Esophagus (tissue), 2 donors: ENCODE measurements at regions not wholly inside any gene's neighbourhood (a gene's known extent, or its start where the extent isn't known, plus 50 kb on each side); places are given as distances from the start of the nearest gene placed in this dataset.
"Not testable (repeated sequence)": the region's sequence is repeated elsewhere in the genome, so short reads cannot be mapped to it uniquely, and the experiment has no call there.

ENCODE experiments used
- H3K27ac ChIP-seq, 2 donors: one replicate each; pipeline ENCODE4 v1.5.1; 2013; ENCODE audit warnings: low read depth in 2 of 2, mild to moderate bottlenecking in 2 of 2, inconsistent platforms in 1 of 2, low read length in 1 of 2, moderate library complexity in 1 of 2
- H3K27me3 ChIP-seq, 2 donors: one replicate each; pipeline ENCODE4 v1.6.1; 2013; ENCODE audit warnings: low read length in 2 of 2, control low read depth in 1 of 2, mild to moderate bottlenecking in 1 of 2; ENCODE audit not compliant: insufficient read depth in 2 of 2, control insufficient read depth in 1 of 2
- H3K36me3 ChIP-seq, 2 donors: one replicate each; pipeline ENCODE4 v1.6.1; 2013; ENCODE audit warnings: low read length in 1 of 2; ENCODE audit not compliant: control insufficient read depth in 2 of 2, insufficient read depth in 2 of 2
- H3K4me1 ChIP-seq, 2 donors: one replicate each; pipeline ENCODE4 v1.6.1; 2013; ENCODE audit warnings: low read length in 1 of 2; ENCODE audit not compliant: control insufficient read depth in 2 of 2, insufficient read depth in 2 of 2
- H3K4me3 ChIP-seq, 2 donors: one replicate each; pipeline ENCODE4 v1.5.1; 2013; ENCODE audit warnings: low read length in 2 of 2, mild to moderate bottlenecking in 2 of 2, low read depth in 1 of 2, moderate library complexity in 1 of 2
- H3K9me3 ChIP-seq, 2 donors: one replicate each; pipeline ENCODE4 v1.6.1; 2013; ENCODE audit warnings: mild to moderate bottlenecking in 2 of 2, low read depth in 1 of 2, low read length in 1 of 2, moderate library complexity in 1 of 2; ENCODE audit not compliant: control insufficient read depth in 2 of 2, insufficient read depth in 1 of 2
- WGBS, 2 donors: extraction: QIAGEN DNeasy Blood & Tissue Kit; methylation state at CpG; one replicate each; pipeline ENCODE4 v1.1.7; 2013; 5-methylcytosine and 5-hydroxymethylcytosine counted together
- donor health status: healthy with polysubstance abuse.
- donor health status: Bipolar disorder and iron deficiency.

DNA sequence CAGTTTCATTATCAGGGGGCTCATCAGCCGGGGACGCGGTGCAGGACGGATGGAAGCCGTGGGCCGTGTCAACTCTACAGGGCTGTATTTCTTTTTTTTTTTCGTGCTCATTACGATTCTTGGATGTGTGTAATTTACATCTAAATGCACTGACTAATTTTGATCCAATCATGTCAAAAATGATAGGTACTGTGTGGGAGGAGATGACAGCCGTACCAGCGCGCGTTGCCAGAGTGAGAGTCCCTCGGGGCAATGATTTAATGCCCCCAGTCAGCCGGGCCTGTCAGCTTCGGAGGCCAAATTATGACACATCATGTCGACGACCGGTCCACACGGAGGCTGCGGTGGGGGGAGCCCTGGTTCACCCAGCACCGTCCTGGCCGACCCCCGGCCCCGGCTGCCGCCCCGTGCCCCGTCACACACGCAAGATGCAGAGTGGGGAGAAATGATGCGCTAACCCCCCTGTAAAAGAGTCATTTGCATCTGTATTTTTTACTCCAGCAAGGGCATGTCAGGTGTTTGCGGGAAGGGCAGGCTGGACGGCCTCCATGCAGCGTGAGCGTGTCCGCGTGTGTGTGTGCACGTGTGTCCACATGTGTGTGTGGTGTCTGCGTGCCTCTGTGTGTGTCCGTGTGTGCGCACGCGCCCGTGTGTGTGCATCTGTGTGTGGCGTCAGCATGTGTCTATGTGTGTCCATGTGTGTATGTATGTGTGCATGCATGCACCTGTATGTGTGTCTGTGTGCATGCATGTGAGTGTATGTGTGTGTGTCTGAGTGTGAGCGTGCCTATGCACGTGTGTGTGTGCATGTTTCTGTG is 74.3 kb upstream of the PPP2R3B start:
- H3K4me1 ChIP-seq = no peaks in the 10 kb centered on the region
- H3K36me3 ChIP-seq = no peaks in the 10 kb centered on the region
- no peak overlapping the region for H3K4me3 ChIP-seq
- peaks cover 16 to 19% of the 10 kb centered on the region in 2 donors for H3K9me3 ChIP-seq
- H3K27me3 ChIP-seq = no peaks in the 10 kb centered on the region
- 90% methylated on average over 45 of the region's 45 CpGs for WGBS, 2 donors
- H3K27ac ChIP-seq = no peak overlapping the region

DNA sequence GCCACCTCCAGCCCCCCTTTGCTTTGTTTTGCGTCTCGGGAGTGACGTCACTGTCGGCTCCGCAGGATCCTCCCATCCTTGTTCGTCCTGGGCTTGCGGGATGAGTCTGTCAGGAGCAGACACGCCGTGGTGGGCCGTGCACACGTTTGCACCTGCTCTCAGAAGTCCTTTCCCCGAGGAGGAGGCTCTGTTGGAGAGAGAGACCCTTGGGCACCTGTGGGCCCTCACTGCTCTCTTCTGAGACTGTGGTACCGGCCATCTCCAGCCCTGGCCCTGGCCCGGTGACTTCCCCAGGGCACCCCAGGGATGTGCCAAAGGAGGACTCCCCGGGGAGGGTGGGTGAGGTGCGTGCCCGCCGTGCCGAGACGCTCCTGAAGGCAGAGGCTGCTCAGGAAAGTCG is 76.1 kb upstream of the PPP2R3B start:
- Histone ChIP-seq H3K27me3 (no peaks in the 10 kb centered on the region), H3K36me3 (no peaks in the 10 kb centered on the region), H3K4me3 (no peak overlapping the region), H3K27ac (no peak overlapping the region), H3K4me1 (no peaks in the 10 kb centered on the region), H3K9me3 (peaks cover 16 to 19% of the 10 kb centered on the region in 2 donors)
- 90% methylated on average over 21 of the region's 21 CpGs for WGBS, 2 donors

DNA sequence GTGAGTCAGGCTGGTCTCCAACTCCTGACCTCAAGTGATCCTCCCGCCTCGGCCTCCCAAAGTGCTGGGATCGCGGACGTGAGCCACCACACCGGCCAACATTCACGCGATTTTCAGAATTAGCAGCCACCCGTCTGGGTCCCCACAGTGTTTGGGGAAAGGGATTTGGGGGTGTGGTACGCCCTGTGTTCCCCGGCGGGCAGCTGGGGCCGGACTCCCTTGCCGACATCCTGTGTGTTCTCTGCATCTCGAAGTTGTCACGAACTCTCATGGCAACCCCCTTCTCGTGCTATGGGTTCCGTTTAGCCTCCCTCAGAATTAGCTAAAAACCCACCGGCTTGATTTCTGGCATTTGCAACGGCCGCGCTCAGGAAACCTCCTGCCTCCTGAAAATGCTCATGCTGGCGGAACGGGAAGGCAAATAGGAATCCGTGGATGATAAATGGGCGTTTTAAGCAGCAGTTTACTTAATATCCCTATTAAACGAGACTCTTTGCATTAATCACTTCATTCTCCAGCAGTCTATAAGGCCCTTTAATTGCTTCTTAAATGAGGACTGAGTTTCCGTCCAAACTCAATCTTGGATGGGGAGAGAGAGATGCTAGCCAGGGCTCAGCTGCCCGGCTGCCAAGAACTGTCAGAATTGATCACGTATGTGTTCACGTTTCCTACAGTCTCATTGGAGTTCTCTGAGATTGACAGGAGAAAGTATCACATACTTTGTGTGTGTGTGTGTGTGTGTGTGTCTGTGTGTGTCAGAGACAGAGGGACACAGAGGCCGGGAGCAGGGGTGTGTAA is 78.9 kb upstream of the PPP2R3B start:
- no peaks in the 10 kb centered on the region for H3K4me1 ChIP-seq
- no peaks in the 10 kb centered on the region for H3K27me3 ChIP-seq
- H3K27ac ChIP-seq = no peak overlapping the region
- no peak overlapping the region for H3K4me3 ChIP-seq
- 78 to 80% methylated on average over 32 of the region's 32 CpGs for WGBS, 2 donors
- no peaks in the 10 kb centered on the region for H3K36me3 ChIP-seq
- peaks cover 10 to 22% of the 10 kb centered on the region in 2 donors for H3K9me3 ChIP-seq

DNA sequence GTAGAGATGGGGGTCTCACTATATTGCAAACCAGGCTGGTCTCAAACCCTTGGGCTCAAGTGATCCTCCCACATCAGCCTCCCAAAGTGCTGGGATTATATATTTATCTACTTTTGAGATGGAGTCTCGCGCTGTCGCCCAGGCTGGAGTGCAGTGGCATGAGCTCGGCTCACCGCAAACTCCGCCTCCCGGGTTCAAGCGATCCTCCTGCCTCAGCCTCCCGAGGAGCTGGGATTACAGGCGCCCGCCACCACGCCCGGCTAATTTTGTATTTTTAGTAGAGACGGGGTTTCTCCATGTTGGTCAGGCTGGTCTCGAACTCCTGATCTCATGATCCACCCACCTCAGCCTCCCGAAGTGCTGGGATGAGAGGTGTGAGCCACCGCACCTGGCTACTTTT is 80.1 kb upstream of the PPP2R3B start:
- not testable (repeated sequence) for H3K4me3 ChIP-seq, H3K36me3 ChIP-seq, H3K4me1 ChIP-seq, H3K27ac ChIP-seq, H3K27me3 ChIP-seq
- WGBS, 2 donors = 89 to 93% methylated on average over 17 of the region's 17 CpGs
- peaks cover 3 to 16% of the 10 kb centered on the region in 2 donors for H3K9me3 ChIP-seq

GRCh38 chrX:467686-468085 is 81.0 kb upstream of the PPP2R3B start:
- H3K36me3 ChIP-seq, H3K4me3 ChIP-seq, H3K9me3 ChIP-seq, H3K27ac ChIP-seq, H3K27me3 ChIP-seq, H3K4me1 ChIP-seq: not testable (repeated sequence)
- 90 to 94% methylated on average over 16 of the region's 16 CpGs for WGBS, 2 donors

GRCh38 chrX:468979-469378 is 82.3 kb upstream of the PPP2R3B start:
- no peak overlapping the region for H3K4me3 ChIP-seq
- no peaks in the 10 kb centered on the region for H3K27me3 ChIP-seq
- H3K36me3 ChIP-seq = no peaks in the 10 kb centered on the region
- no peaks in the 10 kb centered on the region for H3K4me1 ChIP-seq
- peaks cover 0 to 3% of the 10 kb centered on the region in 2 donors for H3K9me3 ChIP-seq
- no peak overlapping the region for H3K27ac ChIP-seq
- 89 to 90% methylated on average over 9 of the region's 9 CpGs for WGBS, 2 donors

DNA sequence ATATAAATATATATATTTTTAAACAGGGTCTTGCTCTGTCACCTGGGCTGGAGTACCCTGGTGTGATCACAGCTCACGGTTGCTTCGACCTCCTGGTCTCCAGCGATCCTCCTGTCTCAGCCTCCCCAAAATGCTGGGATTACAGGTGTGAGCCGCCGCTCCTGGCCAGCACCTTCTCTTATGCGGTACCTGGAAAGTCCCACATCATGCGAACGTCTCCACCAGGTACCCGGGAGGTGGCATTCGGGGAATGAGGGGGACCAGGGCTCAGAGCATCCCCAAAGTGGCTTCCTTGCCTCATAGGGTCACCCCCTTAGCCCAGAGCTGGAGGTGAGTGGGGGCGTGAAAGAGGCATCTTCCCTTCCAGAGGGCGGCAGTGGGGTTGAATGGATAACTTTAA is 84.0 kb upstream of the PPP2R3B start:
- H3K9me3 ChIP-seq = peaks cover 2 to 3% of the 10 kb centered on the region in 2 donors
- no peaks in the 10 kb centered on the region for H3K27me3 ChIP-seq
- no peak overlapping the region for H3K4me3 ChIP-seq
- H3K27ac ChIP-seq = no peak overlapping the region
- no peaks in the 10 kb centered on the region for H3K36me3 ChIP-seq
- 92 to 93% methylated on average over 12 of the region's 12 CpGs for WGBS, 2 donors
- H3K4me1 ChIP-seq = no peaks in the 10 kb centered on the region

DNA sequence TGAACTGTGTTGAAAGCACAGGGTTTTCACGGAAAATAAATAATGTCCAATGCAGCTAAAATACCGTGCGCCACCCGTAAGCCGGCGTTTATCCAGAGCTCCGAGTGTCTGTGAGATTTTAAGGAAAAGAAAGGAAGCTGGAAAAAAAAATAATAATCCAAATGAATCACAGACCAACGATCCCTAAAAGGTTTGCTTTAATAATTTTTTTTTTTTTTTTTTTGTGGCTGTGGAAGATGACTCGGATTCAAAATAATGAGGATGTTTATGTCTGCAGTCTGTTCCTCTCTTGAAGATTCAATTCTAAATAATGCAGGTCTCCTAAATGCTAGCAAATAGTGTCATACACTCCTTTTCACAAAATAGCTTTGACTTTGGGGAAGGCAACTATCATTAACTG is 84.6 kb upstream of the PPP2R3B start:
- H3K36me3 ChIP-seq = no peaks in the 10 kb centered on the region
- no peak overlapping the region for H3K27ac ChIP-seq
- no peaks in the 10 kb centered on the region for H3K27me3 ChIP-seq
- H3K4me1 ChIP-seq = no peaks in the 10 kb centered on the region
- 70 to 71% methylated on average over 9 of the region's 9 CpGs for WGBS, 2 donors
- H3K4me3 ChIP-seq = no peak overlapping the region
- peaks cover 2 to 6% of the 10 kb centered on the region in 2 donors for H3K9me3 ChIP-seq

DNA sequence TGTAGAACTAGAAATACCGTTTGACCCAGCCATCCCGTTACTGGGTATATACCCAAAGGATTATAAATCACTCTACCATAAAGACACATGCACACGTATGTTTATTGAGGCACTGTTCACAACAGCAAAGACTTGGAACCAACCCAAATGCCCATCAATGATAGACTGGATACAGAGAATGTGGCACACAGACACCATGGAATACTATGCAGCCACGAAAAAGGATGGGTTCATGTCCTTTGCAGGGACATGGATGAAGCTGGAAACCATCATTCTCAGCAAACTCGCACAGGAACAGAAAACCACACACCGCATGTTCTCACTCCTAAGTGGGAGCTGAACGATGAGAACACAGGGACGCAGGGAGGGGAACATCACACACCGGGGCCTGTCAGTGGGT is 85.6 kb upstream of the PPP2R3B start:
- 89% methylated on average over 9 of the region's 9 CpGs for WGBS, 2 donors
- not testable (repeated sequence) for H3K27ac ChIP-seq, H3K27me3 ChIP-seq, H3K9me3 ChIP-seq, H3K36me3 ChIP-seq, H3K4me1 ChIP-seq, H3K4me3 ChIP-seq
